ENCODE measurements at regions not wholly inside any gene's neighbourhood (a gene's known extent, or its start where the extent isn't known, plus 50 kb on each side); places are given as distances from the start of the nearest gene placed in this dataset.

DNA sequence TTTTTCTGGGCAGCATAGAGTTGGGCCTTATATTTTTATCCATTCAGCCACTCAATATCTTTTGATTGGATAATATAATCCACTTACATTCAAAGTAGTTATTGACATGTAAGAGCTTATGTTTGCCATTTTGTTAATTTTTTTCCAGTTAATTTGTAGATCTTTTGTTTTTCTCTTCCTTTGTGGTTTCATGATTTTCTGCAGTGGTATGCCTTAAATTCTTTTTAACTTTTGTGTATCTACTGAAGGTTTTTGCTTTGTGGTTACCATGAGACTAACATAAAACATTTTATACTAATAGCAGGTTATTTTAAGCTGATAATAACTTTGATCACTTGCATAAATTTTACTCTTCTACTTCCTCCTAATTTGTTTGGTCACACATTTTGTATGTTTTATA, 140.8 kb upstream of the GATB start:
- TF ChIP-seq BHLHE40 (IDR thresholded peaks at IDR 0.05; ENCODE audit: borderline replicate concordance) (no peak), ZNF384 (IDR thresholded peaks at IDR 0.05) (no peak), FOXM1 (IDR thresholded peaks at IDR 0.05; ENCODE audit: borderline replicate concordance) (no peak)
